Astrocyte of the cerebellum (primary cell): ENCODE measurements at regions not wholly inside any gene's neighbourhood (a gene's known extent, or its start where the extent isn't known, plus 50 kb on each side); places are given as distances from the start of the nearest gene placed in this dataset.

ENCODE experiments used
- DNase-seq: peaks from one replicate; pipeline ENCODE4 v3.0.0-alpha.2; 2011; ENCODE audit warnings: low read depth
- H3K4me3 ChIP-seq: 2 replicates; pipeline ENCODE4 v1.5.1; 2011; ENCODE audit warnings: mild to moderate bottlenecking, low read depth, low read length, moderate library complexity
- CTCF ChIP-seq: IDR thresholded peaks from 2 replicates; pipeline ENCODE4 v1.5.1; 2012; ENCODE audit warnings: low read length, low read depth, moderate library complexity, mild to moderate bottlenecking; ENCODE audit errors: missing control alignments
- in situ Hi-C: cut with HindIII; loops from 2 replicates; pipeline ENCODE4 v1.10.0; 2017; ENCODE audit warnings: low sequenced_read_pairs

GRCh38 chr1:229152311-229152710, 118.6 kb upstream of the RAB4A start:
- in situ Hi-C loops: loop anchor here (5.0 kb wide), 1 partner anchor 35 kb away; no protein-coding TSS in a partner anchor
- DNase-seq: no peak
- TF ChIP-seq CTCF: no peak

GRCh38 chr1:229153955-229154548, 116.9 kb upstream of the RAB4A start:
- H3K4me3 ChIP-seq: no peak overlapping the region
- no peak for DNase-seq
- no peak for TF ChIP-seq CTCF
- in situ Hi-C loops: loop anchor here (5.0 kb wide), 1 partner anchor 33 kb away; no protein-coding TSS in a partner anchor

More at GRCh38 chr1:229152311-229152710, 118.6 kb upstream of the RAB4A start:
- H3K4me3 ChIP-seq: no peak overlapping the region

GRCh38 chr1:229154811-229155210, 116.1 kb upstream of the RAB4A start:
- TF ChIP-seq CTCF: no peak
- H3K4me3 ChIP-seq: no peak overlapping the region
- in situ Hi-C loops: loop anchor here (5.0 kb wide), 1 partner anchor 32 kb away; no protein-coding TSS in a partner anchor
- DNase-seq: no peak

- no peak for DNase-seq
- H3K4me3 ChIP-seq: no peak overlapping the region
- no peak for TF ChIP-seq CTCF
- in situ Hi-C loops: no loop called here
Observed at GRCh38 chr1:229155472-229155871, 115.4 kb upstream of the RAB4A start.

GRCh38 chr1:229156872-229157271, 114.0 kb upstream of the RAB4A start:
- DNase-seq: no peak
- in situ Hi-C loops: no loop called here
- no peak overlapping the region for H3K4me3 ChIP-seq
- TF ChIP-seq CTCF: no peak

- in situ Hi-C loops: no loop called here
- H3K4me3 ChIP-seq: no peak overlapping the region
- no peak for TF ChIP-seq CTCF
Observed at GRCh38 chr1:229157480-229157879, 113.4 kb upstream of the RAB4A start.

More at GRCh38 chr1:229157480-229157879, 113.4 kb upstream of the RAB4A start:
- no peak for DNase-seq
